ENCODE measurements at regions not wholly inside any gene's neighbourhood (a gene's known extent, or its start where the extent isn't known, plus 50 kb on each side); places are given as distances from the start of the nearest gene placed in this dataset.

GRCh38 chr22:34000879-34001526 lies 80.7 kb upstream of the LARGE1 start:
- Histone ChIP-seq H3K4me1 (ENCODE audit: control insufficient read depth in 4 of 4, insufficient read depth in 4 of 4, low read length in 3 of 4) (peaks cover 9 to 50% (median 24%) of the 10 kb centered on the region in 4 donors), H3K9ac (ENCODE audit: low read depth in 1 of 2, low read length in 2 of 2) (peak overlapping the region in 1 of 2 donors; percentile 35), H3K9me3 (ENCODE audit: control insufficient read depth in 4 of 4, low read length in 3 of 4) (no peaks in the 10 kb centered on the region), H3K27me3 (ENCODE audit: control insufficient read depth in 4 of 4, insufficient read depth in 4 of 4, low read length in 3 of 4) (no peaks in the 10 kb centered on the region), H3K4me3 (ENCODE audit: low read depth in 1 of 3, low read length in 3 of 3) (peak overlapping the region in 1 of 3 donors; percentile 25), H3K36me3 (ENCODE audit: control insufficient read depth in 4 of 4, insufficient read depth in 3 of 4, low read depth in 1 of 4, low read length in 3 of 4) (no peaks in the 10 kb centered on the region), H3K27ac (ENCODE audit: low read depth in 1 of 2, low read length in 2 of 2) (peak overlapping the region; percentile 57 to 72)
- TF ChIP-seq CTCF (IDR thresholded peaks at IDR 0.05; ENCODE audit: low read depth, low read length, missing input control) (no peak), SP1 (IDR thresholded peaks at IDR 0.05) (peak; percentile 98), EGR1 (IDR thresholded peaks at IDR 0.05; ENCODE audit: low read depth in 2 of 2) (peak in 1 of 2 donors; percentile 28), JUND (IDR thresholded peaks at IDR 0.05) (peak; percentile 79 to 81), YY1 (IDR thresholded peaks at IDR 0.05) (peak; percentile 56), REST (IDR thresholded peaks at IDR 0.05) (no peak), HNF4A (conservative IDR thresholded peaks at IDR 0.05) (peak; percentile 94 to 97), ZBTB33 (IDR thresholded peaks at IDR 0.05) (peak; percentile 79), HNF4G (IDR thresholded peaks at IDR 0.05) (peak; percentile 89), GABPA (IDR thresholded peaks at IDR 0.05 in 1 of 2, conservative IDR thresholded peaks at IDR 0.05 in 1 of 2) (peak in 1 of 2 donors; percentile 11), NR2F2 (IDR thresholded peaks at IDR 0.05) (no peak), MAX (IDR thresholded peaks at IDR 0.05) (peak; percentile 61), TAF1 (conservative IDR thresholded peaks at IDR 0.05) (no peak), FOXA1 (IDR thresholded peaks at IDR 0.05) (no peak), RXRA (IDR thresholded peaks at IDR 0.05) (peak; percentile 93 to 94), RAD21 (IDR thresholded peaks at IDR 0.05) (peak; percentile 31 to 34), ATF3 (IDR thresholded peaks at IDR 0.05) (peak; percentile 81), FOXA2 (IDR thresholded peaks at IDR 0.05) (peak; percentile 41)
- DNase-seq (ENCODE audit: low spot score), result no peak
- 54% methylated on average over 2 of the region's 2 CpGs for WGBS
